AG04450 (cell line): ENCODE measurements at regions not wholly inside any gene's neighbourhood (a gene's known extent, or its start where the extent isn't known, plus 50 kb on each side); places are given as distances from the start of the nearest gene placed in this dataset.

ENCODE experiments used
- CTCF ChIA-PET: fragments of 300-600, 350-600 bp; formaldehyde crosslinking; extraction: SDS; loops from one replicate; lab custom pipeline; 2022; ENCODE audit warnings: antibody characterized with exemption, inconsistent platforms; lab: Charles Lee
- POLR2A ChIA-PET: fragments of 350-600 bp; formaldehyde crosslinking; extraction: SDS; loops from one replicate; lab custom pipeline; 2021; ENCODE audit warnings: antibody characterized with exemption, inconsistent platforms; lab: Yijun Ruan, JAX
- DNase-seq: peaks from one replicate; pipeline ENCODE4 v3.0.0-alpha.2; 2011; ENCODE audit warnings: low read depth, low spot score
- H3K27ac ChIP-seq: one replicate; pipeline ENCODE4 v1.5.1; 2012; ENCODE audit warnings: low read depth, low read length, control low read depth
- H3K27me3 ChIP-seq: one replicate; pipeline ENCODE4 v1.6.0; 2012; ENCODE audit warnings: low read length; ENCODE audit not compliant: control insufficient read depth, insufficient read depth
- H3K4me3 ChIP-seq: 2 replicates; pipeline ENCODE4 v1.5.1; 2011; ENCODE audit warnings: mild to moderate bottlenecking, low read depth, low read length, control low read depth
- H3K9me3 ChIP-seq: 2 replicates; pipeline ENCODE4 v1.5.1; 2012; ENCODE audit warnings: low read length; ENCODE audit not compliant: control insufficient read depth, insufficient read depth
- TF ChIP-seq, protein P1 (sequence below): IDR thresholded peaks from 2 replicates; pipeline ENCODE4 v1.5.1; 2011; ENCODE audit warnings: low read depth, low read length, control low read depth, inconsistent platforms

DNA sequence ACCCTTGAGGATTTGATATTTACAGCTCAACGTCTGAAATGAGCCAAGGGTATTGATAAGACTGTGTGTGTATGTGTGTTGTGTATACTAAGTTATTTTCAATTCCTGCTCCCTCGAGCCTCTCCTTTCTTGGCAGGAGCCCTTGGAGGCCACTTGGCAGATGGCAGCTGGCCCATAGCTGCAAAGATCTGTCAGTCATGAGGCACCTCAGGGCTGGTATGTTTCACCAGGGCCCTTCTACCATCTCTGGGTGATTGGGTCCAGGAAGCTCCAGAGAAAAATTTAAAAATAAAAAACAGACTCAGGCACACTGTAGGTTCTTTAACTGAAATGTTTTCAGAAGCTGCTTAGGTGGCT, 355.7 kb downstream of the HAPSTR1 start:
- H3K27ac ChIP-seq, result no peak overlapping the region
- H3K9me3 ChIP-seq, result peaks cover 5% of the 10 kb centered on the region

DNA sequence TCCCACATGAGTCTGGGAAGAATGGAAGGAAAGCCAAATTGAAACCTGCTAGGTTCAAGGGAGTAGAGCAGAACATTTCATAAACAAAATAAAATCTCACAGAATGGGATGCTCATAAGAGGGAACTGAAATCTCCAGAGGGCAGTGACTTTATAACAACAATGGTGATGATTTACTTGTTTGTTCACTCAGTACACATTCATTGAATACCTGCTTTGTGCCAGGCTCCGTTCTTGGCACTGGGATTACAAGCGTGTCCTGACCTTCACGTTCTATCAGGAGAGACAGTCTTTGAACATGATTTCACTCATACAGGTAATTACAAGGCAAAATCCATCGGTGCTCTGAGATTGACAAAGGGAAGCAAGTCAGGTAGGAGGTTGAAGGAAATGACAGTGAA, 356.3 kb downstream of the HAPSTR1 start:
- Histone ChIP-seq H3K27ac (no peak overlapping the region), H3K27me3 (no peaks in the 10 kb centered on the region), H3K9me3 (peaks cover 5% of the 10 kb centered on the region), H3K4me3 (no peak overlapping the region)
- TF ChIP-seq, protein P1, sequence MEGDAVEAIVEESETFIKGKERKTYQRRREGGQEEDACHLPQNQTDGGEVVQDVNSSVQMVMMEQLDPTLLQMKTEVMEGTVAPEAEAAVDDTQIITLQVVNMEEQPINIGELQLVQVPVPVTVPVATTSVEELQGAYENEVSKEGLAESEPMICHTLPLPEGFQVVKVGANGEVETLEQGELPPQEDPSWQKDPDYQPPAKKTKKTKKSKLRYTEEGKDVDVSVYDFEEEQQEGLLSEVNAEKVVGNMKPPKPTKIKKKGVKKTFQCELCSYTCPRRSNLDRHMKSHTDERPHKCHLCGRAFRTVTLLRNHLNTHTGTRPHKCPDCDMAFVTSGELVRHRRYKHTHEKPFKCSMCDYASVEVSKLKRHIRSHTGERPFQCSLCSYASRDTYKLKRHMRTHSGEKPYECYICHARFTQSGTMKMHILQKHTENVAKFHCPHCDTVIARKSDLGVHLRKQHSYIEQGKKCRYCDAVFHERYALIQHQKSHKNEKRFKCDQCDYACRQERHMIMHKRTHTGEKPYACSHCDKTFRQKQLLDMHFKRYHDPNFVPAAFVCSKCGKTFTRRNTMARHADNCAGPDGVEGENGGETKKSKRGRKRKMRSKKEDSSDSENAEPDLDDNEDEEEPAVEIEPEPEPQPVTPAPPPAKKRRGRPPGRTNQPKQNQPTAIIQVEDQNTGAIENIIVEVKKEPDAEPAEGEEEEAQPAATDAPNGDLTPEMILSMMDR, result no peak
- POLR2A ChIA-PET, result no interaction called here
- DNase-seq, result no peak
- CTCF ChIA-PET, result no interaction called here

More for the DNA sequence above, 355.7 kb downstream of the HAPSTR1 start:
- H3K27me3 ChIP-seq, result no peaks in the 10 kb centered on the region
- CTCF ChIA-PET, result no interaction called here
- TF ChIP-seq, protein P1, result no peak
- DNase-seq, result no peak
- POLR2A ChIA-PET, result no interaction called here
- no peak overlapping the region for H3K4me3 ChIP-seq

DNA sequence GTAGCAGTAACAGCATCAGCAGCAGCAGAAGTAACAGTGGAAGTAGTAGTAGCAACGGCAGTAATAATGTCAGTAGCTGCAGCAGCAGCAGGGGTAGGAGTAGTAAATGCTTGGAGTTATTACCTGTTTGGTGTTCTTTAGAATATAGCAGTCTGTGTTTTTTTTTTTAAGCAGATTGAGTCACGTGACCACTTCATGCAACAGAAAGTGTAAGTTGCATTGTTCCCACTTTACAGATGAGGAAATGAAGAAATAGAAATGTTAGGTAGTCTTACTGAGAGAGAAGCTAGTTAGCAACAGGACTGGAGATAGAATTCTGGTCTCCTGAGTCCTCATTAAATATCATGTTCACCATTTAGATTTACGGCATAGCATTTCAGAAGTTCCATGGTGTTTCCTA, 358.2 kb downstream of the HAPSTR1 start:
- no peak for DNase-seq
- H3K27me3 ChIP-seq, result no peaks in the 10 kb centered on the region
- H3K4me3 ChIP-seq, result no peak overlapping the region
- ChIA-PET CTCF (no interaction called here), POLR2A (no interaction called here)
- H3K27ac ChIP-seq, result no peak overlapping the region
- peaks cover 3% of the 10 kb centered on the region for H3K9me3 ChIP-seq
- TF ChIP-seq, protein P1, result no peak

DNA sequence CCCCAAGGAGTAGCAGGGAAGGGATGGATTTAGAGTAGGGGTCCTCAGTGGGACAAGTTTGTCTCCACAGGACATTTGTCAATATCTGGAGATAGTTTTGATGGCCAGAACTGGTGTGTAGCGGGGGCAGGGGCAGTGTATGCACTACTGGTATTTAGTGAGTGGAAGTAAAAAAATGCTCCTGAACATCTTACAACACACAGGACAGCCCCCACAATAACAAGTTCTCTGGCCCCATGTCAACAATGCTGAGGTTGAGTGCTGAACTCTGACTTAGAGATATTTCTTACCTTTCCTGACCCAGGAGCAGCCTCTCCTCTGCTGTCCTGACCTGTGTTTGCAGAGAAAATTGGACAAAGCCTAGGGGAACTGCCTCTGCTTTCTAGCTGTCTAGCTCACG, 365.8 kb downstream of the HAPSTR1 start:
- H3K27ac ChIP-seq, result no peak overlapping the region
- CTCF ChIA-PET, result no interaction called here
- no peak for DNase-seq
- peaks cover 5% of the 10 kb centered on the region; the same call in 1 of the 2 replicates for H3K9me3 ChIP-seq
- TF ChIP-seq, protein P1, result no peak
- H3K4me3 ChIP-seq, result no peak overlapping the region
- H3K27me3 ChIP-seq, result no peaks in the 10 kb centered on the region
- POLR2A ChIA-PET, result no interaction called here

DNA sequence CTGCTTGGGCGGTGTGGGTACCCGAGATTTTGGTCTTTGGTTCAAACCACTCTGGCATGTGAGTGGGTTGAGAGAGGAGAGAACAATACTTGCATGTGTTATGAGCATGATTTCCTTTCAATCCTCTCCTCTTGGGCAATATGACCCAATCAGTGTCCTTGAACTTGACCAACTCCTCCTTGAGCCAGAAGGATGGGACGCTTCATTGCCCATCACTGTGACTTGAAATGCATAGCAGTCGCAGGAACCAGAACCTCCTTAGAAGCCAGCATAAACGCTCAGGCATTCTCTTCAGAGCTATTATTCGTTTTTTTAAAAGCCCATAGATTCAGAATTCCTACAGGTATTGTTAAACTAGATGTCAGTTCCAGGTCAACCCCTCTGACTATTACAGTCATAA, 367.4 kb downstream of the HAPSTR1 start:
- Histone ChIP-seq H3K27me3 (no peaks in the 10 kb centered on the region), H3K4me3 (no peak overlapping the region), H3K9me3 (peaks cover 5% of the 10 kb centered on the region; the same call in 1 of the 2 replicates), H3K27ac (no peak overlapping the region)
- TF ChIP-seq, protein P1, result no peak
- CTCF ChIA-PET, result no interaction called here
- POLR2A ChIA-PET, result no interaction called here
- DNase-seq, result no peak
